ENCODE measurements at regions not wholly inside any gene's neighbourhood (a gene's known extent, or its start where the extent isn't known, plus 50 kb on each side); places are given as distances from the start of the nearest gene placed in this dataset.

- DNase-seq = no peak
Observed at GRCh38 chr6:47117314-47117713, 75.2 kb upstream of the ADGRF1 start.

GRCh38 chr6:47116606-47117005 is 74.5 kb upstream of the ADGRF1 start:
- DNase-seq = no peak

GRCh38 chr6:47116086-47116485 is 74.0 kb upstream of the ADGRF1 start:
- no peak for DNase-seq

- DNase-seq = no peak
Observed at GRCh38 chr6:47114460-47114859, 72.3 kb upstream of the ADGRF1 start.

- no peak for DNase-seq
Observed at GRCh38 chr6:47112317-47112716, 70.2 kb upstream of the ADGRF1 start.

- no peak for DNase-seq
Observed at GRCh38 chr6:47111685-47112084, 69.6 kb upstream of the ADGRF1 start.

- DNase-seq = no peak
Observed at GRCh38 chr6:47109281-47109680, 67.1 kb upstream of the ADGRF1 start.

GRCh38 chr6:47106721-47107197 is 64.6 kb upstream of the ADGRF1 start:
- no peak for DNase-seq

GRCh38 chr6:47106216-47106615 is 64.1 kb upstream of the ADGRF1 start:
- no peak for DNase-seq

GRCh38 chr6:47105469-47106178 is 63.5 kb upstream of the ADGRF1 start:
- DNase-seq = no peak

- DNase-seq = no peak
Observed at GRCh38 chr6:47103931-47104330, 61.8 kb upstream of the ADGRF1 start.

GRCh38 chr6:47102331-47102730 is 60.2 kb upstream of the ADGRF1 start:
- no peak for DNase-seq

GRCh38 chr6:47098570-47098993 is 56.5 kb upstream of the ADGRF1 start:
- DNase-seq = no peak

GRCh38 chr6:47097092-47097945 is 55.2 kb upstream of the ADGRF1 start:
- DNase-seq = peak in 43 of 56 donors; percentile 3 to 81 (median 36)

- DNase-seq = no peak
Observed at GRCh38 chr6:47096211-47096895, 54.2 kb upstream of the ADGRF1 start.

GRCh38 chr6:47094241-47094925 is 52.3 kb upstream of the ADGRF1 start:
- DNase-seq = no peak

GRCh38 chr6:47093169-47093568 is 51.0 kb upstream of the ADGRF1 start:
- DNase-seq = no peak

- DNase-seq = no peak
Observed at GRCh38 chr6:47091886-47092668, 49.9 kb upstream of the ADGRF1 start.
